ENCODE measurements at regions not wholly inside any gene's neighbourhood (a gene's known extent, or its start where the extent isn't known, plus 50 kb on each side); places are given as distances from the start of the nearest gene placed in this dataset.

DNA sequence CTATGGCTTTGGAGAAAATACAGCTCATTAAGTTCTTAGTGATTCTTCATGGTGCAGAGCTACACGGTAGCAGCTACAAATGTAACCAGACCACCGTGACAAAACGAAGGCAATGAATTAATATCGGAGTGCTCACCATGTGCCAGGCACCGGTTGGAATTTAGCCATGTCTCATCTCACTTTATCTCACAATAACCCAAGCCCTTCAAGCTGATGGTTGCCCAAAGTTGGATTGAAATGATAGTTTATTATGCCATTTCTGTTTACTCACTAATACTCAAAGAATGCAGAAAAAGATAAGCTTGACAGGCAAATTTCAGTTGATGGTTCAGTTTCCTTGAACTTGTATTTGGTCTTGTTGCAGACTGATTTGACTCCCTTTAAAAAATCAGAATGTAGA lies 312.6 kb downstream of the SKIDA1 start:
- Histone ChIP-seq H3K27me3 (ENCODE audit: control insufficient read depth, insufficient read depth, low read length) (no peaks in the 10 kb centered on the region), H3K36me3 (ENCODE audit: control insufficient read depth, insufficient read depth, low read length) (no peaks in the 10 kb centered on the region), H3K4me3 (ENCODE audit: low read depth, low read length) (no peak overlapping the region)
- DNase-seq (ENCODE audit: low read depth) = no peak
- TF ChIP-seq, protein P1, sequence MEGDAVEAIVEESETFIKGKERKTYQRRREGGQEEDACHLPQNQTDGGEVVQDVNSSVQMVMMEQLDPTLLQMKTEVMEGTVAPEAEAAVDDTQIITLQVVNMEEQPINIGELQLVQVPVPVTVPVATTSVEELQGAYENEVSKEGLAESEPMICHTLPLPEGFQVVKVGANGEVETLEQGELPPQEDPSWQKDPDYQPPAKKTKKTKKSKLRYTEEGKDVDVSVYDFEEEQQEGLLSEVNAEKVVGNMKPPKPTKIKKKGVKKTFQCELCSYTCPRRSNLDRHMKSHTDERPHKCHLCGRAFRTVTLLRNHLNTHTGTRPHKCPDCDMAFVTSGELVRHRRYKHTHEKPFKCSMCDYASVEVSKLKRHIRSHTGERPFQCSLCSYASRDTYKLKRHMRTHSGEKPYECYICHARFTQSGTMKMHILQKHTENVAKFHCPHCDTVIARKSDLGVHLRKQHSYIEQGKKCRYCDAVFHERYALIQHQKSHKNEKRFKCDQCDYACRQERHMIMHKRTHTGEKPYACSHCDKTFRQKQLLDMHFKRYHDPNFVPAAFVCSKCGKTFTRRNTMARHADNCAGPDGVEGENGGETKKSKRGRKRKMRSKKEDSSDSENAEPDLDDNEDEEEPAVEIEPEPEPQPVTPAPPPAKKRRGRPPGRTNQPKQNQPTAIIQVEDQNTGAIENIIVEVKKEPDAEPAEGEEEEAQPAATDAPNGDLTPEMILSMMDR (IDR thresholded peaks at IDR 0.05; ENCODE audit: insufficient read depth, low read length, severe bottlenecking) = no peak
- FAIRE-seq = no peak

DNA sequence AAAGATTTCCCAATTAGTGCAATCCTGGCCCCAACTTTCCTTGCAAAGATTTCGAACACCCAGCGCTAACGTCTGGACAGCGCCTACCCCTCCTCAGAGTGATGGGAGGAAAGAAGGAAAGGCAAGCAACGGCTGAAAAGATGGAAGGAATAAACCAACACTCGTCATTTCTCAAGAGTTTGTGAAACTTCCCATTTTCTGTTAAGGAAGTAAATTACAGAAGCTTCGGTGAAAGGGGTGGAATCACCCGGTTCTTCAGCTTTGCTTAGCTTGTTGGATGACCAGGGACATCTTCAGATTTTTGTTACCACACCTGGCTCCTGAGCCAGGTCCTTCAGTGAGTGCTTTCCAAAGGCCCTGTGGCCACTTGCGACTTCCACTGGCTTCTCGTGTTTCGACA lies 313.1 kb downstream of the SKIDA1 start:
- no peaks in the 10 kb centered on the region for H3K27me3 ChIP-seq (ENCODE audit: control insufficient read depth, insufficient read depth, low read length)
- no peak overlapping the region for H3K4me3 ChIP-seq (ENCODE audit: low read depth, low read length)
- no peak for FAIRE-seq
- TF ChIP-seq, protein P1 (IDR thresholded peaks at IDR 0.05; ENCODE audit: insufficient read depth, low read length, severe bottlenecking) = no peak
- H3K36me3 ChIP-seq (ENCODE audit: control insufficient read depth, insufficient read depth, low read length) = no peaks in the 10 kb centered on the region
- no peak for DNase-seq (ENCODE audit: low read depth)

DNA sequence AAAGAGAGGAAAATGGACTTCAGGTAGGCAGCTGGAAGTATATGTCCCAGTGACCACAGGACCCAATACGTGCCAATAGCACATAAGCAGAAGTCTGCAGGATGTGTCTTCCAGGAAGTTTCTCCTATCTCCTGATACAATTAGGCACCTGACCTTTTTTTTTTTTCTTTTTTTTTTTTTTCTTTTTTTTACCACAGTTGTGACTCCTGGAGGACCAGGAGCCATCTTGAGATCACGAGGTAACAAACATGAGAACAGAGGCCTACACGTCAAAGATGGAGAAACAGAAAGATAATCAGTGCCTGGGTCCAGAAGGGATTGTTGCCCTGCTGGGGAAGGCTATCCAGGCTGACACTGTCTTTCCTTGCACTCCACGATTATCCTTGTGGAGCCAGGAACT lies 312.4 kb upstream of the NEBL start:
- no peak for FAIRE-seq
- Histone ChIP-seq H3K27me3 (ENCODE audit: control insufficient read depth, insufficient read depth, low read length) (no peaks in the 10 kb centered on the region), H3K4me3 (ENCODE audit: low read depth, low read length) (no peak overlapping the region), H3K36me3 (ENCODE audit: control insufficient read depth, insufficient read depth, low read length) (no peaks in the 10 kb centered on the region)
- DNase-seq (ENCODE audit: low read depth) = no peak
- TF ChIP-seq, protein P1 (IDR thresholded peaks at IDR 0.05; ENCODE audit: insufficient read depth, low read length, severe bottlenecking) = no peak

DNA sequence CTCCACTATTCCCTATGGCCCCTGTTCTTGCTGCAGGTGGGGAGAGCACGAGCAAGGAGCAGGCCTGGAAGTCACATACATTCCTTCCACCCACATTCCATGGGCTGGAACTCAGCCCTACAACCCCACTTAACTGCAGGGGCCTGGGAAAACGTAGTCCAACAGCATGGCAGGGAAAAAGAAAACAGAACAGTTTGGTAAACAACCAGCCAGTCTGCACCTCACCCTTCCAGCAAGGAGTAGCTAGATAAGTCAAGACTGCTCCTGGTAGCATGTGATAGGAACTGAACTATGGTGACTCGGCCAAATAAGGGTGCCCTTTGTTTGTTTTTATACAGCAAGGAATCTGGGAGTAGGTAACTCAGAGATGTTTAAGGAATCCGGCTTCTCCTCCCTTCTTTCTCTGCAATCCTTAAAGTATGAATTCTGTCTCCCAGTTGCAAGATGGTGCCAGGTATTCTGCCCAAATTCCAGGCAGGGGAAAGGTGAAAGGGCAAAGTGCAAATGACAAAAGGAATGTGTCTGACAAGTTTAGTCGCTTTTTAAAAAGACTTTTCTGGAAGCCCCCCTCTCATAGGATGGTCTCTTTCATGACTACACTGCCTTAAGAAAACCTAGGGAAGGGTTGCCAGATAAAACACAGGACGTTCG lies 311.7 kb upstream of the NEBL start:
- no peak for DNase-seq (ENCODE audit: low read depth)
- FAIRE-seq = no peak
- H3K36me3 ChIP-seq (ENCODE audit: control insufficient read depth, insufficient read depth, low read length) = no peaks in the 10 kb centered on the region
- no peak overlapping the region for H3K4me3 ChIP-seq (ENCODE audit: low read depth, low read length)
- H3K27me3 ChIP-seq (ENCODE audit: control insufficient read depth, insufficient read depth, low read length) = no peaks in the 10 kb centered on the region
- TF ChIP-seq, protein P1 (IDR thresholded peaks at IDR 0.05; ENCODE audit: insufficient read depth, low read length, severe bottlenecking) = no peak

DNA sequence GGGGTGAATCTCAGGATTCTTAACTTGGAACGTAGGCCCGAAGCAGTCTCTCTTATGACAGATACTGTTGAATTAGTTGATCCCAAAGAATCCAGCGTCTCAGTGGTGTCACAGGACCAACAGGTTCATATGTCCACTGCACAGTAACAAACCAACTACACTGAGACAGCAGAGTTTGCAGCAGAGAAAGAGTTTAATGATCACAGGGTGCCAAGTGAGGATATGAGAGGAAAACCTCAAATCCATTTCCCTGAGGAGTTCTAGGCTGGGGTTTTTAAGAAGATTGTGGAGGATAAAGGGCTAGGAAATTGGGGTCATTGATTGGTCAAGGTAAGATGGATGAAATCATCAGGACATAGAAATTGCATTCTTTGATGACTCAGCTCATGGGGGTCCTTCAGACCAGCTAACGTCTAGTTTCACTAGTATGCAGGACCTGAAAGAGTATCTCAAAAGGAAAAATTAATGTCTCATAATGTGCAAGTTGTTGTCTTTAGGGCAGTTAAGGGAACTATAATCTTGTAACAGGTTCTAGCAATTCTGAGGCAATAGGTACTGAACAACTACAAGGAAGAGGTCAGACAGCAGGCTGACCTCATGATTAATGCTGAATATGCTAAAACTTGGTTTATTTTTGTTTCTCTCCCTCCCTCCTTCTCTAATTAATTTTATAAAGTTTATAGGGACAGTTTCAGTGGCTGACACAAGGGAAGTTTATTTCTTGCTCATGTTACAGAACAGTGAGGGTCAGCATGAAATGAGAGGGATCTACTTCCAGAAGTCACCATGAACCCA lies 310.9 kb upstream of the NEBL start:
- FAIRE-seq (no peak), DNase-seq (ENCODE audit: low read depth) (no peak)
- Histone ChIP-seq H3K27me3 (ENCODE audit: control insufficient read depth, insufficient read depth, low read length) (no peaks in the 10 kb centered on the region), H3K36me3 (ENCODE audit: control insufficient read depth, insufficient read depth, low read length) (no peaks in the 10 kb centered on the region), H3K4me3 (ENCODE audit: low read depth, low read length) (no peak overlapping the region)
- TF ChIP-seq, protein P1 (IDR thresholded peaks at IDR 0.05; ENCODE audit: insufficient read depth, low read length, severe bottlenecking) = no peak

All from bronchial epithelial cell (primary cell).